ENCODE measurements at regions not wholly inside any gene's neighbourhood (a gene's known extent, or its start where the extent isn't known, plus 50 kb on each side); places are given as distances from the start of the nearest gene placed in this dataset.

DNA sequence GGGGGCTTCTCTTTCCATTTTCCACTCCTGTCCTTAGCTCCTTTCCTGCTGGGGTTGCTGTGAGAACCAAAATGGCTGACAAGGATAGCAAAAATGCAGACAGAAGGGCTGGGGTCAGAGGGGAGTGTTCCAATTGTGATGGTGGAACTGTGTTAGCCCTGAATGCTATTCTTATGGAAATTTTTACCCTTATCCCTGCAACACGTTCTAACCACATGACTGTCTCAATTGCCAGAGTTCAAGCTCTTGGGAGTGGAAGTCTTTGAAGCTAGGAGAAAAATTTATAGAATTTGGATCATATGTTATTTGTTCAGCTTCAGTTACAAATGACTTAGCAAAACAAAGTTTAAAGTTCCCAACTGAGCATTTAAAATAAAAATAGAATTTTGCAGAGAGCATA lies 134.1 kb downstream of the ADCYAP1R1 start:
- no peak for DNase-seq (ENCODE audit: low read depth in 2 of 3, low spot score in 2 of 3)

DNA sequence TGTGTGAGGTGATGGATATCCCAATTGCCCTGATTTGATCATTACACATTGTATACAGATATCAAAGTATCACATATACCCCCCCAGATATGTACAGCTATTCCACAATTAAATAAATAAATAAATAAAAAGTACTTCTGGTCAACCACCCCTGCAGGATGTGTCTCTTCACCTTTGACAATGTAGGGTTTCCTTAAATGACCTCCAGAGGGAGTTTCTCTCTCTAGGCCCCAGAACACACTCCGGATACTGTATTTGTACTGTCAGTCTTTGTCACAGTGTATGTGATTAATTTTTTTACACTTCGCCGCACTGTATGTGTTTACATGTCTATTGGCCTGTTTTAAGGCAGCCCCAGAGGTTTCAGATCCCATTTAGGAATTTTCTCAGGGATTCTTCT lies 123.6 kb downstream of the ADCYAP1R1 start:
- no peak for DNase-seq (ENCODE audit: low read depth in 2 of 3, low spot score in 2 of 3)

DNA sequence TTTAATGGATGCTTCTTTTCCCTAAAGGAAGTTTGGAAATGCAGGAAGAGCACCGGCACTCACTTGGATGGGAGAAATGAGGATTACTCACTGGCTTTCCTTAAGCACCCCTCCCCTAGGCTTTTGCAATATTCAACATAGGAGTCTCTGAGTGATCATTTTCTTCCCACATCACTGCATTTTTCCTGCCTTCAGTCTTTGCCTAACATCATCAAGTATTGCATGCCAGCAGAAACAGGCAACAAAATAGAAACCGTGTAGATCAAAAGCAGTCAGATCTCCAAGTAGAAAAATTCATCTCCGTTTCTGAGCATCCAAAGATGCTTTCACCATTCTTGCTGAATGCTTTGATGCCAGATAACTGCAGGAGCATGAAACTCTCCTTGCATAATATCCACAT lies 119.9 kb downstream of the ADCYAP1R1 start:
- no peak for DNase-seq (ENCODE audit: low read depth in 2 of 3, low spot score in 2 of 3)

DNA sequence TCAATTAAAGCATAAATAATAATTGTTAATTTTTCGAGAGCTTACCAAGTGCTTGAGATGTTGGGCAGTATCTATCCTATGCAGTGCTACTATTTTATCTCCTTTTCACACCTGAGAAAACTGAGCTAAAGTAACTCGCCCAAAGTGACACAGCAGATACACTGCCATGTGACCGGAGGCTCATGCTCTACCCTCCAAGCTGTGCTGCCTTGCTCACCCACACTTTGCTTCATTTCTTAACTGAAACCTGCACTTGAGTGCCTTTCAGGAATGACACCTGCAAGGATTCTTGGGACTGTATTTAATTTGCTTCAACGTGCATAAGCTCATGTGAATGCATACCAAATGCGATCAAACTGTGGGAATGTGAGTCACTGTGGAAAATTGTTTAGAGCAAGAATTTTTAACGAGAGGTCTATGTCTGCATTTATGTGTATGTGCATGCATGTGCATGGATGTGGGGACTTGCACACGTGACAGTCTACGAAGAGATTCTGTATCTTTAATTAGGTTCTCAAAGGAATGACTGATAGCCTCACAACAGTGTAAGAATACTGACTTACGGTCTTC lies 119.2 kb downstream of the ADCYAP1R1 start:
- no peak for DNase-seq (ENCODE audit: low read depth in 2 of 3, low spot score in 2 of 3)
